ENCODE measurements at regions not wholly inside any gene's neighbourhood (a gene's known extent, or its start where the extent isn't known, plus 50 kb on each side); places are given as distances from the start of the nearest gene placed in this dataset.

GRCh38 chr5:67795781-67796477 is 419.6 kb upstream of the PIK3R1 start:
- no peak for TF ChIP-seq POLR2A (IDR thresholded peaks at IDR 0.05)
- no peak for TF ChIP-seq CTCF (IDR thresholded peaks at IDR 0.05)
- TF ChIP-seq EP300 (IDR thresholded peaks at IDR 0.05) = no peak

Data from tibial nerve (tissue), 4 donors.